Duodenal mucosa (tissue), 2 donors: ENCODE measurements at regions not wholly inside any gene's neighbourhood (a gene's known extent, or its start where the extent isn't known, plus 50 kb on each side); places are given as distances from the start of the nearest gene placed in this dataset.

ENCODE experiments used
- H3K27ac ChIP-seq: one replicate; pipeline ENCODE4 v1.7.0; 2013; ENCODE audit warnings: low read depth, low read length
- H3K27me3 ChIP-seq, 2 donors: one replicate each; pipeline ENCODE4 v1.7.0; 2013; ENCODE audit warnings: low read length in 2 of 2, control low read depth in 1 of 2; ENCODE audit not compliant: insufficient read depth in 2 of 2, control insufficient read depth in 1 of 2
- H3K36me3 ChIP-seq, 2 donors: one replicate each; pipeline ENCODE4 v1.7.0; 2013; ENCODE audit warnings: low read length in 2 of 2, control low read depth in 1 of 2; ENCODE audit not compliant: insufficient read depth in 2 of 2, control insufficient read depth in 1 of 2
- H3K4me1 ChIP-seq, 2 donors: one replicate each; pipeline ENCODE4 v1.7.0; 2013; ENCODE audit warnings: low read length in 2 of 2, control low read depth in 1 of 2; ENCODE audit not compliant: insufficient read depth in 2 of 2, control insufficient read depth in 1 of 2
- H3K4me3 ChIP-seq, 2 donors: one replicate each; pipeline ENCODE4 v1.7.0; 2013; ENCODE audit warnings: low read length in 2 of 2, low read depth in 1 of 2
- H3K9ac ChIP-seq, 2 donors: one replicate each; pipeline ENCODE4 v1.7.0; 2013; ENCODE audit warnings: low read length in 2 of 2, low read depth in 1 of 2
- H3K9me3 ChIP-seq, 2 donors: one replicate each; pipeline ENCODE4 v1.7.0; 2013; ENCODE audit warnings: low read length in 2 of 2, control low read depth in 1 of 2; ENCODE audit not compliant: control insufficient read depth in 1 of 2

DNA sequence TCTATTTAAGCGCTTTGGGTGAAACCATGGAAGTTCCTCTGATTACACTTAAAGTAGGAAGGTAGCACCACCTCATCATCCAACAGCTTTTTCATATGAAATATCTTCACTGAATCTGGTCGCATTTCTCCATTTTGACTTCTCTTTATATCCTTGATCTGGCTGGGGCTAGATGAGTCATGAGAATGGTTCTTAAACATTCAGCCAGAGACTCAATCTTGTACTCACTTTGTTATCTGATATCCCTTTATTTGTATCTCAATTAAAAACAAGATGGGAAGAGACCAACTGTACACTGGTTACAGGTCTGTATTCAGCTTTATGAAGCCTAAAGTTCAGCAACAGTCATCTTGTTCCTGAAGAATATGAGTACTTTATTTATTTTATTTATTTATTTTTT, 84.9 kb downstream of the CBLL2 start:
- no peak overlapping the region for H3K9ac ChIP-seq

DNA sequence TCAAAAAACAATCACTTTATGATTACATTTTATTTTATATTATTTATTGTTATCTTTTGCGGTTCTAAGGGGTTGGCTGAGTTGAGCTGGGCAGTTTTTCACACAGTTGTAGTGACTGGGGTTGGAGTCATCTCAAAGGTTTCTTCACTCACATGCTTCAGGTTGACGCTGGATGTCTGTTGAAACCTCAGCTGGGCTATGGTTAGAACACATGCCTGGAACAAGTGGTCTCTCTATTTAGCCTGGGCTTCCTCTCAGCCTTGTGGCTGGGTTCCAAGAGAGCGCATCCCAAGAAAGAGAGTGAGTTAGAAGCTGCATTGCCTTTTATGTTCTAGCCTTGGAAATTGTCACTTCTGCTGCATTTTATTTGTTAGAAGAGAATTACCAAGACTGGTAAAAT, 87.4 kb downstream of the CBLL2 start:
- Histone ChIP-seq H3K4me3 (no peak overlapping the region), H3K27me3 (no peaks in the 10 kb centered on the region), H3K4me1 (no peaks in the 10 kb centered on the region), H3K27ac (no peak overlapping the region), H3K36me3 (no peaks in the 10 kb centered on the region), H3K9ac (no peak overlapping the region), H3K9me3 (no peaks in the 10 kb centered on the region)

More for the DNA sequence above, 84.9 kb downstream of the CBLL2 start:
- Histone ChIP-seq H3K4me3 (no peak overlapping the region), H3K27me3 (no peaks in the 10 kb centered on the region), H3K36me3 (no peaks in the 10 kb centered on the region), H3K9me3 (no peaks in the 10 kb centered on the region), H3K27ac (no peak overlapping the region), H3K4me1 (no peaks in the 10 kb centered on the region)

DNA sequence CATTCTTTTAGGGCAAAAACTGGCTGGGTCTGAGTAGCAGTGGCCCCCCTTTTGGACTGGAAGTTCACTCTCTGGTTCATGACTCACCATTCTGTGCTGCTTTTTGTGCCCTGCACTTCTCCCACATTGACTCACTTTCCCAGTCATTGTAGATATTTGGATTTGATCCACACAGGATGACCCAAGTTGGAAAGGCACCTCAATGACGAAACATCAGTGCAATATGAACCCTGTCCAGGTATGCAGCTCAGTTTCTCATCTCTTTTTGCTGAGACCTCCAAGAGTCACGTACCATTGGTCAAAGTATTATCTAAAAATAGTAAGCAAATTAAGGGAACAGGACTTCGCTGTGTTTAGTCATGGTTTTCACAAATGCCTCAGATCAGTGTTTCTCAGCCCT, 92.7 kb downstream of the CBLL2 start:
- Histone ChIP-seq H3K9ac (no peak overlapping the region), H3K9me3 (no peaks in the 10 kb centered on the region), H3K27me3 (no peaks in the 10 kb centered on the region), H3K36me3 (no peaks in the 10 kb centered on the region), H3K4me1 (no peaks in the 10 kb centered on the region), H3K4me3 (no peak overlapping the region), H3K27ac (no peak overlapping the region)

DNA sequence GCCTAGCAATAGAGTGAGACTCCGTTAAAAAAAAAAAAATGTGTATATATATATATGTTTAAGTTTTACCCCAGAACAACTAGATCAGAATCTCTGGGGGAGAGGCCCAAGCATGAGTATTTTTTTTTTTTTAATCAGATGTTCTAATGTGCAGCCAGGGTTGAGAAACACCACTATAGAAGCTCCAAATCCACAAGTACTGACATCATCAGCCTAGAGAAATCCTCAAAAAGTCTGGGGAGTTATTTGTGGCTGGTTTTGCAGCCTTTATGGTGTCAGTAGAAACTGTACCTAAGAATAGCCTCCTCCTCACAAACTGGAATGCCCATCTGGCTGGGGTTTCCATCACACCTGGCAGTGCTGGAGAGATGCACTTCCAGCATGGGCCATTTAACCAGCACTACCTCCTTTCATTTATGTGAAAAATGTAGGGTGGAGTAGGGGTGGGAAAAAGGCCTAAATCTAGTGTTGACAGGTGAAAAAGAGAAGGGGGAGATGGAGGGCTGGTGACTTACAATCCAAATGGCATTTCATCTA, 93.5 kb downstream of the CBLL2 start:
- Histone ChIP-seq H3K9me3 (no peaks in the 10 kb centered on the region), H3K36me3 (no peaks in the 10 kb centered on the region), H3K4me1 (no peaks in the 10 kb centered on the region), H3K27ac (no peak overlapping the region), H3K9ac (no peak overlapping the region), H3K27me3 (no peaks in the 10 kb centered on the region), H3K4me3 (no peak overlapping the region)

DNA sequence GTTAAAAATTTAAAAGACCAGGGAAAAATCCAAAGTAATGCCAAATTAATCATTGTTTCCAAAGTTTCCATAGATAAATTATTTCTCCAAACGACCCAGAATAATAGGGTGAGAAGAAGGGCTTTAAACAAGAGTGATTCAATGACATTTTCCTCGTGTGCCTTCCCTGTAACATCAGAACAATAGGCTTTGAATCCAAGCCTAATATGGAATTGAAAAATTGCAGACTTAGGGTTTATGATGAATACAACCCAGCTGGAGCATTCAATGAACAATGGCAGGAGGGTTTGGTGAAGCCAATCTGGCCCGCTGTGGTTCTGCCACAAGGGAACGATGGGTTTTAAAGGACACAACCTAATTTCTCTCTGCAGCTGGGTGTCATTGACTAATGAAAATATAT, 94.2 kb downstream of the CBLL2 start:
- H3K4me3 ChIP-seq: no peak overlapping the region
- H3K27ac ChIP-seq: no peak overlapping the region
- no peaks in the 10 kb centered on the region for H3K4me1 ChIP-seq
- H3K9me3 ChIP-seq: no peaks in the 10 kb centered on the region
- no peak overlapping the region for H3K9ac ChIP-seq
- no peaks in the 10 kb centered on the region for H3K36me3 ChIP-seq
- H3K27me3 ChIP-seq: no peaks in the 10 kb centered on the region

DNA sequence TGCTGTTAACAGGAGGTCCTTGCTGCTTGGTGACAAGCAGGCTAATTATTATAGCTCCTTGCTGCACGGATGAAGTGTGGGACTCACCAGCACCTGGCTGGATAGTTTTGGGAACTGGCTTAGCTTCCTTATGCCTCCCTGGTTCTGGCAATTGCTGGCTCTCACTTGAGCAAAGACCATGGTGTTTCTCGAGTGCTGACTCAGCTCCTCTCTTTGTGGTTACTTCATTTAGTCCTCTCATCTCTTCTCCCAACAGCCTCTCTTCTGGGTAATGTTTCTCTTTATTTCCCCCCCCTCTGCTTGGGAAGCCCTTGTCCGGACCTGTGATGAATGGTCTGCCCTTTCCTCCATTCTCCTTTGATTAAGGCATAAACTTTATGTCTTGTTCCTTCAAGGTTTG, 100.4 kb downstream of the CBLL2 start:
- H3K27me3 ChIP-seq: no peaks in the 10 kb centered on the region
- H3K9ac ChIP-seq: no peak overlapping the region
- no peaks in the 10 kb centered on the region for H3K36me3 ChIP-seq
- H3K9me3 ChIP-seq: no peaks in the 10 kb centered on the region
- H3K4me3 ChIP-seq: no peak overlapping the region
- no peaks in the 10 kb centered on the region for H3K4me1 ChIP-seq
- H3K27ac ChIP-seq: no peak overlapping the region

DNA sequence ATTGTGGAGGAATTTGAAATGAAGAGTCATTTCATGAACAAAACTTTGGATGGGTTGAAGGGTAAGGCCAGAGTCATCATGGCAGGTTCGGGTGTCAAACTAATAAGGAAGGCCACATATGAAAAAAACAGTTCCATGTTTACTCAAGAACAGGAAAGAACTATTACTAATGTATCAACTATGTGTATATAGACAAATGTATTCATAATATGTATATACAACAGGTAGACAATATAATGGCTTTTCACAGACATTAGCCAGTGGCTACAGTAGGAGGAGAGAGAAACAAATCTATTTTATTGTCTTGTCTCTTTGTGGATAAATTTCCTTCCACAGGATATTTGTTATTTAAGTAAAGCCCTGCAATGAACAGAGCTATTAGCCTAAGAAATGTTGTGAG, 101.1 kb downstream of the CBLL2 start:
- Histone ChIP-seq H3K36me3 (no peaks in the 10 kb centered on the region), H3K4me3 (no peak overlapping the region), H3K9me3 (no peaks in the 10 kb centered on the region), H3K27me3 (no peaks in the 10 kb centered on the region), H3K4me1 (no peaks in the 10 kb centered on the region), H3K27ac (no peak overlapping the region), H3K9ac (no peak overlapping the region)

DNA sequence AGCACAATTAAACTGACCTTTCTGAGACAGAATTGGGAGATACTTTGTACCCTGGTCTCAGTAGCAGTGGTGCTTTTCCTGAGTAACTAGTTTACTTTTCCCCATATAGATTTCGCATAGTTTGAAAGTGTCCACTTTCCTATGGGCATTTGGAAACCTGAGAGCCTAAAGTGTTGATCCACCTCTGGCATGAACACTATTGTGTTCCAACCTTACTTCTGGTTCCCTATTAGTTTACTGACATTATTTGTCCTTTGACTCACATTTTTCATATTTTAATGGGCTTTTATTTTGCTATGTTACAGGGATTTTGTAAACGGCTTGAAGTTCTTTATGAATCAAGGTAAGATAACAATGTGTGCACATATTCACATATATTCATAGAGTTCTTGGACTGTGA, 103.7 kb downstream of the CBLL2 start:
- H3K27me3 ChIP-seq: no peaks in the 10 kb centered on the region
- H3K9me3 ChIP-seq: no peaks in the 10 kb centered on the region
- H3K36me3 ChIP-seq: no peaks in the 10 kb centered on the region
- no peak overlapping the region for H3K9ac ChIP-seq
- H3K4me1 ChIP-seq: no peaks in the 10 kb centered on the region
- H3K4me3 ChIP-seq: no peak overlapping the region
- no peak overlapping the region for H3K27ac ChIP-seq

DNA sequence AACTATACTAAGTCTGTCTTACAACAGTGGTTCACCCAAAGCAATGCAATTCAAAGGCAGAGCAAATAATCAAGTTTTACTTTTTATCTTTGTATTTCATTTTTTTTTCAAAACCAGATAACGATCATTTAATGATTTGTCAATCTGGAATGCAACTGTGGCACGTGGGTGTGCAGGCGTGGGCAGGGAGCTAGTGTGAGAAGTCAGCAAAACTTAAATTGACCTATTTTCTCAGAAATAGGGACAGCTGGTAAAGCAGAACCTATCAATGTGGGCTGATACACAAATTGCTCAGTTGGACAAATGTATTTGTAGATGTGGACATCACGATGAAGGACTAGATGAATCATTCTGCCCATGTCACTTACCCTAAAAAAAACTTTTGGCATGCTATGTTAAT, 105.6 kb downstream of the CBLL2 start:
- no peak overlapping the region for H3K9ac ChIP-seq
- no peaks in the 10 kb centered on the region for H3K36me3 ChIP-seq
- H3K9me3 ChIP-seq: no peaks in the 10 kb centered on the region
- H3K4me1 ChIP-seq: no peaks in the 10 kb centered on the region
- no peak overlapping the region for H3K27ac ChIP-seq
- H3K4me3 ChIP-seq: no peak overlapping the region
- no peaks in the 10 kb centered on the region for H3K27me3 ChIP-seq

DNA sequence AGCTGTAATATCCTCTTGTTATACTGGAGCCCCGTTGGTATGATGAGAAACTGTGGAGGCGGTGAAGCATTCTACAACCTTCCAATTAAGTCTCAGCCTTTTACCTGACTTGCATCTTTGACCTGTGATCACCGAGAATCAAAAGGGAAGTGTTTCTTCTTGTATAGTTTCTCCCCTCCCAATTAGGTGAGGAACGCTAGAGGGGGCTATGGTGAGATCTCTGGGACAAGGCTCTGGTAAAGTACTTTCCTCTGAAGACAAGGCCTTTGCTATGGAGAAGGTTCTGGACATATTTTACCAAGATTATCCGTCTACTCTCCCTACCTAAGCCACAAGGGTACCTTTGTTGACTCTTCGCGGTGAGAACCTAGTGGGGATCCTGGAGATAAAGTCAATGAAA, 111.3 kb downstream of the CBLL2 start:
- Histone ChIP-seq H3K9me3 (no peaks in the 10 kb centered on the region), H3K4me1 (no peaks in the 10 kb centered on the region), H3K27me3 (no peaks in the 10 kb centered on the region), H3K9ac (no peak overlapping the region), H3K4me3 (no peak overlapping the region), H3K27ac (no peak overlapping the region), H3K36me3 (no peaks in the 10 kb centered on the region)

DNA sequence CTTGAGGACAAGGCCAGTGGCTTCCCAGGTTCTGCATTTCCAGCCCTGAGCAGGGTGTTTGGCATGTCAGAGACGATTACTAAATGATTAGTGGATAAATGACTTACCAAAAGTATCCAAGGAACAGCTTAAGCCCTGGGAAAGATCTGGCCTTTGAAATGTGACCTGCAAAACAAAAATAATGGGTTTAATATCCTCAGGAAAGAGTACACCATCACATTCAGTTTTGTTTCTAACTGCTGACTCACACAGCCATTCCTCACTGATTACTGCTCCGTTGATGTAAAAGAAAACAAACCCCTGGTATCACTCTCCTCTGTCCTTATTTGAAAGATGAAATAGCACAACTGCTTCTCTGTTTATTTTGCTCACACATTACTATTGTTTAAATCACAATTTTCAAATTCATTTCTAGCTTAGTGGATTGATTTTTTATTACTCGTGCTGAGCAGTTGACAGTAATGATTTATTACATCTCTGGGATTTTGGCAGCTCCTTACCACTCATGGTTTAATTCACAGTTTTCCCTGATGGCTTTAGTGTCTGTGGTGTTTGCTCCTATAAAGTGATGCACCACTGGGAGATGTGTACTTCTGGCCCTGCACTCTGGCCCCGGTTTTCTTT, 117.0 kb downstream of the CBLL2 start:
- Histone ChIP-seq H3K36me3 (no peaks in the 10 kb centered on the region), H3K9me3 (no peaks in the 10 kb centered on the region), H3K4me3 (no peak overlapping the region), H3K27me3 (no peaks in the 10 kb centered on the region), H3K9ac (no peak overlapping the region), H3K27ac (no peak overlapping the region), H3K4me1 (no peaks in the 10 kb centered on the region)
